H1 (cell line): ENCODE measurements at regions not wholly inside any gene's neighbourhood (a gene's known extent, or its start where the extent isn't known, plus 50 kb on each side); places are given as distances from the start of the nearest gene placed in this dataset.
A peak's percentile ranks its signal among the peaks of the same experiment; 100 is the strongest.

ENCODE experiments used
- CTCF ChIA-PET: fragments of 300-600 bp; sonication (Branson Sonifier 250); formaldehyde crosslinking; loops from one replicate; lab custom pipeline; 2021; ENCODE audit not compliant: partially characterized antibody; lab: Charles Lee
- POLR2A ChIA-PET: fragments of 300-600 bp; sonication (Branson Sonifier 250); formaldehyde crosslinking; loops from one replicate; lab custom pipeline; 2021; ENCODE audit warnings: inconsistent platforms; ENCODE audit not compliant: partially characterized antibody; lab: Charles Lee
- DNase-seq, 2 experiments: peaks; one replicate each; pipeline versions ENCODE4 v3.0.0 to v3.0.0-alpha.2; 2010 to 2022; ENCODE audit warnings: low spot score in 2 of 2, low read depth in 1 of 2, mixed read lengths in 1 of 2
- FAIRE-seq: peaks from 2 replicates; lab custom pipeline; 2011; peaks lifted over from hg19 to GRCh38; lab: Jason Lieb, UNC
- H2AFZ ChIP-seq: 2 replicates; pipeline ENCODE4 v1.8.1; 2012; ENCODE audit warnings: low read length, inconsistent platforms
- H2AK5ac ChIP-seq: 2 replicates; pipeline ENCODE4 v1.6.1; 2013; ENCODE audit warnings: low read depth, low read length
- H2BK120ac ChIP-seq: replicated peaks from 2 replicates; pipeline ENCODE3; 2013; ENCODE audit warnings: low read depth, low read length, inconsistent platforms
- H2BK12ac ChIP-seq: 2 replicates; pipeline ENCODE4 v1.6.1; 2013; ENCODE audit warnings: low read depth, low read length
- H2BK15ac ChIP-seq: 2 replicates; pipeline ENCODE4 v1.6.1; 2013; ENCODE audit warnings: low read length
- H2BK20ac ChIP-seq: 2 replicates; pipeline ENCODE4 v1.6.1; 2013; ENCODE audit warnings: low read length
- H2BK5ac ChIP-seq: 2 replicates; pipeline ENCODE4 v1.6.1; 2013; ENCODE audit warnings: low read depth, low read length
- H3K14ac ChIP-seq: 2 replicates; pipeline ENCODE4 v1.6.1; 2013; ENCODE audit warnings: inconsistent platforms; ENCODE audit not compliant: insufficient read length
- H3K18ac ChIP-seq: 2 replicates; pipeline ENCODE4 v1.6.1; 2013; ENCODE audit warnings: low read length; ENCODE audit errors: extremely low read depth
- H3K23ac ChIP-seq: 2 replicates; pipeline ENCODE4 v1.6.1; 2013; ENCODE audit warnings: inconsistent platforms; ENCODE audit not compliant: insufficient read length
- H3K23me2 ChIP-seq: 2 replicates; pipeline ENCODE4 v1.6.1; 2013; ENCODE audit warnings: low read depth, low read length
- H3K27ac ChIP-seq: 2 replicates; pipeline ENCODE4 v1.6.1; 2011; ENCODE audit warnings: low read depth, low read length, inconsistent platforms
- H3K27me3 ChIP-seq, 4 experiments: replicated peaks in 1 of 4; 1 replicate in 1 of 4; 2 replicates in 3 of 4; pipeline versions ENCODE4 v1.6.1 to v1.8.1; 2011 to 2013; ENCODE audit warnings: low read length in 3 of 4, mild to moderate bottlenecking in 3 of 4, inconsistent platforms in 2 of 4, mixed read lengths in 2 of 4, moderate library complexity in 1 of 4; ENCODE audit not compliant: control insufficient read depth in 3 of 4, insufficient read depth in 3 of 4; ENCODE audit errors: extremely low read depth in 1 of 4
- H3K36me3 ChIP-seq, 4 experiments: 2 replicates each; pipeline versions ENCODE4 v1.6.1 to v1.8.1; 2011 to 2013; ENCODE audit warnings: mild to moderate bottlenecking in 4 of 4, low read length in 3 of 4, moderate library complexity in 2 of 4, control low read depth in 1 of 4, inconsistent platforms in 1 of 4; ENCODE audit not compliant: insufficient read depth in 4 of 4, control insufficient read depth in 2 of 4
- H3K4ac ChIP-seq: replicated peaks from 2 replicates; pipeline ENCODE3; 2013; ENCODE audit warnings: low read length, low read depth, mixed read lengths, inconsistent platforms; ENCODE audit not compliant: insufficient read length
- H3K4me1 ChIP-seq, 4 experiments: replicated peaks in 1 of 4; 1 replicate in 1 of 4; 2 replicates in 3 of 4; pipeline versions ENCODE4 v1.6.1 to v1.8.1; 2011 to 2013; ENCODE audit warnings: low read length in 3 of 4, inconsistent platforms in 2 of 4, mixed read lengths in 1 of 4; ENCODE audit not compliant: insufficient read depth in 4 of 4, control insufficient read depth in 3 of 4
- H3K4me2 ChIP-seq, 2 experiments: 2 replicates each; pipeline versions ENCODE4 v1.6.1 to v1.8.1; 2011 to 2013; ENCODE audit warnings: low read depth in 2 of 2, low read length in 2 of 2, control low read depth in 1 of 2, inconsistent platforms in 1 of 2, mild to moderate bottlenecking in 1 of 2; ENCODE audit not compliant: insufficient read depth in 1 of 2
- H3K4me3 ChIP-seq, 4 experiments: fragments of 200-600, 300-600 bp in 1 of 4; sonication (generic), shearing (Covaris generic), sonication (Bioruptor Twin) in 1 of 4; 2 replicates each; pipeline versions ENCODE4 v1.5.1 to v1.8.1; 2011 to 2016; ENCODE audit warnings: low read length in 4 of 4, low read depth in 3 of 4, control low read depth in 2 of 4, inconsistent platforms in 2 of 4, mild to moderate bottlenecking in 2 of 4, mixed read lengths in 1 of 4, moderate library complexity in 1 of 4; ENCODE audit not compliant: insufficient read depth in 2 of 4; ENCODE audit errors: extremely low read depth in 1 of 4
- H3K56ac ChIP-seq: replicated peaks from 2 replicates; pipeline ENCODE3; 2013; ENCODE audit warnings: low read depth, mild to moderate bottlenecking, mixed read lengths, low read length, inconsistent platforms; ENCODE audit not compliant: insufficient read length
- H3K79me1 ChIP-seq: 2 replicates; pipeline ENCODE4 v1.6.1; 2013; ENCODE audit warnings: low read depth, low read length, control low read depth
- H3K79me2 ChIP-seq, 2 experiments: 2 replicates each; pipeline versions ENCODE4 v1.6.1 to v1.8.1; 2012 to 2013; ENCODE audit warnings: low read length in 2 of 2, mild to moderate bottlenecking in 2 of 2, inconsistent platforms in 1 of 2; ENCODE audit not compliant: insufficient read depth in 2 of 2, control insufficient read depth in 1 of 2
- H3K9ac ChIP-seq, 4 experiments: replicated peaks in 1 of 4; 1 replicate in 1 of 4; 2 replicates in 3 of 4; pipeline versions ENCODE4 v1.6.1 to v1.8.1; 2011 to 2013; ENCODE audit warnings: low read depth in 3 of 4, low read length in 3 of 4, control low read depth in 2 of 4, mild to moderate bottlenecking in 2 of 4, moderate library complexity in 2 of 4, inconsistent platforms in 1 of 4; ENCODE audit errors: extremely low read depth in 1 of 4
- H3K9me3 ChIP-seq, 2 experiments: 2 replicates each; pipeline versions ENCODE4 v1.6.1 to v1.8.1; 2012 to 2013; ENCODE audit warnings: mild to moderate bottlenecking in 2 of 2, moderate library complexity in 2 of 2, control low read depth in 1 of 2, inconsistent platforms in 1 of 2, low read depth in 1 of 2, low read length in 1 of 2, mixed read lengths in 1 of 2; ENCODE audit not compliant: insufficient read depth in 2 of 2
- H4K20me1 ChIP-seq, 2 experiments: replicated peaks in 1 of 2; 2 replicates each; pipeline versions ENCODE3 to v1.8.1; 2011 to 2013; ENCODE audit warnings: inconsistent platforms in 2 of 2, low read length in 2 of 2, mild to moderate bottlenecking in 1 of 2; ENCODE audit not compliant: insufficient read depth in 2 of 2, control insufficient read depth in 1 of 2
- H4K5ac ChIP-seq: 2 replicates; pipeline ENCODE4 v1.6.1; 2013; ENCODE audit warnings: low read length, low read depth, mixed read lengths, inconsistent platforms; ENCODE audit not compliant: insufficient read length
- H4K8ac ChIP-seq: 2 replicates; pipeline ENCODE4 v1.8.0; 2013; ENCODE audit warnings: mild to moderate bottlenecking, moderate library complexity, low read length, inconsistent platforms; ENCODE audit not compliant: insufficient read depth; ENCODE audit errors: extremely low read depth
- H4K91ac ChIP-seq: replicated peaks from 2 replicates; pipeline ENCODE3; 2013; ENCODE audit warnings: low read length, mixed read lengths, inconsistent platforms; ENCODE audit not compliant: insufficient read length
- CBX8 ChIP-seq: fragments of 300-800, 300-1000 bp; sonication (generic); IDR thresholded peaks from 2 replicates; pipeline ENCODE4 v1.7.1; 2016; ENCODE audit warnings: low read depth, low read length, borderline replicate concordance
- RBBP5 ChIP-seq: IDR thresholded peaks from 2 replicates; pipeline ENCODE4 v1.7.1; 2012; ENCODE audit warnings: low read depth, mild to moderate bottlenecking, inconsistent platforms, low read length, moderate library complexity, borderline replicate concordance
- RXRA ChIP-seq: IDR thresholded peaks from 2 replicates; pipeline ENCODE4 v1.6.1; 2011; ENCODE audit warnings: low read depth, mild to moderate bottlenecking, low read length, moderate library complexity; ENCODE audit not compliant: insufficient read depth
- TBP ChIP-seq: IDR thresholded peaks from 2 replicates; pipeline ENCODE4 v1.6.1; 2011; ENCODE audit warnings: low read depth, low read length, improper control_type of control experiment
- TEAD4 ChIP-seq: IDR thresholded peaks from 2 replicates; pipeline ENCODE4 v1.6.1; 2012; ENCODE audit warnings: low read depth, low read length, inconsistent platforms, mixed read lengths
- WGBS, 2 experiments: shearing (Covaris generic) in 1 of 2; methylation state at CpG; one replicate each; pipeline versions ENCODE4 v1.1.6 to v1.1.7; 2013 to 2015; ENCODE audit warnings: low lambda C conversion rate in 2 of 2, mixed read lengths in 2 of 2, inconsistent platforms in 1 of 2, low coverage in 1 of 2, missing lambda C conversion rate in 1 of 2; ENCODE audit not compliant: insufficient replicate concordance in 2 of 2, insufficient coverage in 1 of 2, insufficient read length in 1 of 2; ENCODE audit errors: extremely low coverage in 1 of 2, missing lambda C conversion rate in 1 of 2; 5-methylcytosine and 5-hydroxymethylcytosine counted together

DNA sequence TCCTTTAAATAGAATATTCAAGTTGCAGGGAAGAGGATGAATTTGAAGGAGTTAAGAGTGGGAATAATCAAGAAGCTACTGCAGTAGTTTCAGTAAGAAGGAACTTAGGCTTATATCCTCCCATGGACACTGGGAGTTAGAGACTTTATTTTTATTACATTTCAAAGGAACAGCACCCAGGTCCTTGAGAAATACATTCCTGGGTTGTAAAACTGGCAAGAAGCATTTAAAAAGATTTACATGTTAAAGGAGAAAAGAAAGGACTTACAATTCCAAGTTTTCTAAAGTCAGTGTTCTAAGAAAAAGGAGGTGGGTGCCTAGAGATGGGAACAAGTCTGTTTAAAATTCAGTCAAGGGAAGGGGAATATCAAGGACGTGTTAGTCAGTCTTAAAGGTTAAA is 306.9 kb downstream of the JRKL start:
- FAIRE-seq = peak; percentile 52
- WGBS, 2 experiments = 5% methylated on average over 1 of the region's 1 CpG; no CpG with 5 or more reads in 1 of the 2 experiments
- no peaks in the 10 kb centered on the region for H3K4me1 ChIP-seq
- no peak overlapping the region for H3K4ac ChIP-seq
- H4K20me1 ChIP-seq = no peaks in the 10 kb centered on the region
- DNase-seq = no peak
- no peak overlapping the region for H2BK15ac ChIP-seq
- no peak overlapping the region for H3K27ac ChIP-seq
- H3K36me3 ChIP-seq = no peaks in the 10 kb centered on the region
- H3K4me3 ChIP-seq = no peak overlapping the region
- no peak overlapping the region for H2AK5ac ChIP-seq
- H3K9ac ChIP-seq = no peak overlapping the region
- no peak overlapping the region for H2BK20ac ChIP-seq
- H3K9me3 ChIP-seq = no peaks in the 10 kb centered on the region
- no peak overlapping the region for H2BK5ac ChIP-seq
- H3K79me2 ChIP-seq = no peaks in the 10 kb centered on the region
- no peak overlapping the region for H4K5ac ChIP-seq
- CTCF ChIA-PET = no interaction called here
- no peaks in the 10 kb centered on the region for H3K79me1 ChIP-seq
- H2AFZ ChIP-seq = no peak overlapping the region
- no peak overlapping the region for H3K14ac ChIP-seq
- no peak overlapping the region for H4K8ac ChIP-seq
- H3K4me2 ChIP-seq = no peak overlapping the region
- H3K18ac ChIP-seq = no peak overlapping the region
- H2BK12ac ChIP-seq = no peak overlapping the region
- no peak overlapping the region for H3K56ac ChIP-seq
- POLR2A ChIA-PET = no interaction called here
- H3K23ac ChIP-seq = no peak overlapping the region
- H3K27me3 ChIP-seq = peaks cover 11 to 35% (median 23%) of the 10 kb centered on the region in 4 experiments
- H3K23me2 ChIP-seq = no peaks in the 10 kb centered on the region
- no peak overlapping the region for H4K91ac ChIP-seq
- no peak overlapping the region for H2BK120ac ChIP-seq
- TF ChIP-seq TBP (no peak), CBX8 (no peak), TEAD4 (no peak), RBBP5 (no peak), RXRA (no peak)
